GM21447 (cell line): ENCODE measurements at regions not wholly inside any gene's neighbourhood (a gene's known extent, or its start where the extent isn't known, plus 50 kb on each side); places are given as distances from the start of the nearest gene placed in this dataset.
"Not testable (repeated sequence)": the region's sequence is repeated elsewhere in the genome, so short reads cannot be mapped to it uniquely, and the experiment has no call there.

Experiments
- ATAC-seq: cut with Tn5 transposase; IDR thresholded peaks from one replicate; pipeline ENCODE4 v1.9.1; 2021; ENCODE audit not compliant: unreplicated experiment

DNA sequence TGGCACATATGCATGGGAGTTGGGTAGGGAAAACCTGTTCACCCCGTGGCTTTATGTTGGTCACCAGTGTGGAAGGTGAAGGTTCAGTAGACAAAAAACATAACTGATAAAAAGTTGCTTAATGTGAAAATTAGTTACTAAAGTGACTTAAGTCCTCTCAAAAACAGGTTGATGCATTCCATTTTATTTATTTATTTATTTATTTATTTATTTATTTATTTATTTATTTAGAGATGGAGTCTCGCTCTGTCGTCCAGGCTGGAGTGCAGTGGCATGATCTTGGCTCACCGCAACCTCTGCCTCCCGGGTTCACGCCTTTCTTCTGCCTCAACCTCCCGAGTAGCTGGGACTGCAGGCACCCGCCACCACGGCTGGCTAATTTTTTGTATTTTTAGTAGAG, 541.0 kb downstream of the DCDC2C start:
- ATAC-seq, result not testable (repeated sequence)

DNA sequence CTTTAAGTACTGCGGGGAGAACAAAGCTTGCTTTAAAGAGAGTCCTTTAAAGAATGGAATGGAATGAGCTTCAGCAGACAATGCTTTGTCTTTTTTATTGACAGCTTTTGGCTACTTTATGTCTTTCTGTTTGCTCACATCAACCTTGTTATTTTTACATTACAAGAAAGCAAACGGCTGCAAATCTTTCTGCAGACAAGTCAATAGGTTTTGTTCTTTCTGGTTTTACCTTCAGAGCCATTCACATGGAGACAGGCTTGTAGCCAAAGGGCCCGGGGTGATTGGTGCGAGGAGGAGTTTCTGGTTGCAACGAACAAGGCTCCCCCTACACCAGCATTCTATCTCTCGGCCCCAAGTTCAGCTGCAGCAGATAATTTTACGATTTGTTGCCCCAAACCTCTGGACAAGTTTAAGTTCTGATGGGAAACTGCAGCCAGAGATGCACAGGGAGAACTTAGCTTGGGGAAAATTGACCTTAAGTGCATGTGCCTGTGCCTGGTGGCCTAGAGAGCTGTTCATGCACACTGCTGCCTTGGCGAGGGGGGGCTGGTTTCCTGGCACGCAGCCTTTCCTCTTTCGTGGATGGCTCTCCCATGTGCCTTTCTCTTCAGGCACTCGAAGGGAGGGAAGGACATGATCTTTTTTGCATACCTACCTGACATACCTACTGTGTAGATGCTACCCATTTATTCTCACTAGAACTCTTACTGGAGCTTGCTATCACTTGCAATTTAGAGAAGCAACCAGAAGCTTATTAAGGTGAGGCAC, 543.2 kb downstream of the DCDC2C start:
- ATAC-seq, result no peak

DNA sequence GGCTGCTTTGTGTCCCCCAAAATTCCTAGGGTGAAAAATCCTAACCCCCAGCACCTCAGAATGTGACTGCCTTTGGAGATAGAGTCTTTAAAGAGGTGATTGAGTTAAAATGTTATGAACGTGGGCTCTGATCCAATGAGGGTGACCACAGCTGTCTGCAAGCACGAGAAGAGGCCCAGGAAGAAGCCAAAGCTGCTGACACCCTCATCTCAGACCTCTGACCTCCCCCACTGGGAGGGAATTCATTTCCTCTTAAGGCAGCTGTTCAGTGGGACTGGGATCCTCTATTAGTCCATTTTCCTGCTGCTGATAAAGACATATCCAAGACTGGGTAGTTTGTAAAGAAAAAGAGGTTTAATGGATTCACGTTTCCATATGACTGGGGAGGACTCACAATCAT, 544.4 kb downstream of the DCDC2C start:
- ATAC-seq, result no peak

DNA sequence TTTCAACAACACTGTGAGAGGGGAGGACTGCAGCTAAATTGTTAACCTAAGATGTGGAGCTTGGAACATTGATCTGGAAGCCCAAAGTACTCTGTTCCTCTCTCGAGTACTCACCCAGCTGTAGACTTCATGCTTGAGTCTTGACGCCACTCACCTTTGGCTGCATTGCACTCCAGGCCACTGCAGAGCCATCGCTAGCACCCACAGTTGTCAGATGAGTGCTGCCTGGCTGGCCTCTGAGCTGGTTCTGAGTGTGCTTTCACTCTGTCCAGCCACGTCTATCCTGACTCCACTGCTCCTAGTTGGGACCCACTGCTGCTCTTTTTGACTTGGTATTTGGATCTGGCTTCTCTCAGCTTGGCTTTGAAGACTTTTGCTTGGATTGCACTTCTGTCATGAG, 552.1 kb downstream of the DCDC2C start:
- ATAC-seq, result no peak

DNA sequence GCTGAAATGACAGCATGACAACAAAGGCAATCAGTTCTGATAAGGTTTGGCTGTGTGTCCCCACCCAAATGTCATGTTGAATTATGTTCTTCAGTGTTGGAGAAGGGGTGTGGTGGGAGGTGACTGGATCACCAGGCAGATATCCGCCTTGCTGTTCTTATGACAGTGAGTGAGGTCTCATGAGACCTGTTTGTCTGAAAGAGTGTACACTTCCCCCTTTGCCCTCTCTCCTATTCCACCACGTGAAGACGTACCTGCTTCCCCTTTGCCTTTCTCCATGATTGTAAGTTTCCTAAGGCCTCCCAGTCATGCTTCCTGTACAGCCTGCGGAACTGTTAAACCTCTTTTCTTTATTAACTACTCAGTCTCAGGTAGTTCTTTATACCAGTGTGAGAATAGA, 553.0 kb downstream of the DCDC2C start:
- no peak for ATAC-seq

DNA sequence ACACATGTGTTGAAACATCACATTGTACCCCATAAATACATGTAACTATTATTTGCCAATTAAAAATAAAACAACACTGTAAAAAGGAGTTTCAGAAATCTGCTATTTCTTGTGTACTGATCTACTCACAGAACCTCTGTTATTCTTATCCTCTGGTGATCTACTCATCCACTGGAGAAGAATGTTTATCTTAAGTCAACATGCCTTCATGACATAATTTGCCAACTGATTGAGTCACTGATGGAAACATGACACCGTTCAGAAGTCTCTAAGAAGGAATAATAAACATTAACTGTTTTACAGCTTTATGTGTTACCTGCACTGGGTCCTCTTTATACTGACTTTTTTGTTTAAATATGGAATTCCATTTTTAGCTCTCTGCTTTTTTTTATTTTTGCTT, 555.2 kb downstream of the DCDC2C start:
- no peak for ATAC-seq

DNA sequence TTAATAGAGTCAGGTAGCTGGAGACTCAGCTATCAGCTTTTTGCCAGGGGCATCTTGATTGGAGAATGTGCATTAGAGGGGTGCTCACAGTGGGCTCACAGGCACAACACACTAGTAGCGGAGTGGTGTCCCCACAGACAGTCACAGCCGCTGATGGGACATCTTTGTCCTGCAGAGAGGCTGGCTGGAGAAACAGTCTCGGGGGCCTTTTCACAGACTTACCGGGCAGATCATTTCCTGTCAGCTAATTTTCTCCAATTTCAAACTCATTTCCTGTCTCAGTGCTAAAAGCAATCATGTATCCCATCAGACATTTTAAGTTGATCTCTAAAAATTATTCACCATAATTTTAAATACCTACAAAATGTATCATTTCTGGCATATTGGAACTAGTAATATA, 562.6 kb downstream of the DCDC2C start:
- ATAC-seq, result no peak

DNA sequence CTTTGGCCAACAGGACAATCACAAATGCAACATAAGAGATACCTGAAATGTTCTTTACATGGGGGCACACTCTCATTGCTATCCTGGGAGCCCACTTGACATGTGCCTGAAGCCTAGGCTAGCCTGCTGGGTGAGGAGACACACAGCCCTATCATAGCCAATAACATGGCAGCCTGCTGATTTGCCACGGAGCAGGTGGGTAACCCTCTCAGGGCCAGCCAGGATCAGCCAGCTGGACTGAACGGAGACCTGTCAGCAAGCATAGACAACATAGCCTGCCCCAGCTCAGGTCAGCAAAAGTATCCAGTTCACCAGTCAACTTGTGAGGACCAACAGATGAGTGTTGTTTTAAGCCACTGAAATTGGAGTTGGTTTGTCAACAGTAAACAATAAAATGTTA, 566.5 kb downstream of the DCDC2C start:
- no peak for ATAC-seq

DNA sequence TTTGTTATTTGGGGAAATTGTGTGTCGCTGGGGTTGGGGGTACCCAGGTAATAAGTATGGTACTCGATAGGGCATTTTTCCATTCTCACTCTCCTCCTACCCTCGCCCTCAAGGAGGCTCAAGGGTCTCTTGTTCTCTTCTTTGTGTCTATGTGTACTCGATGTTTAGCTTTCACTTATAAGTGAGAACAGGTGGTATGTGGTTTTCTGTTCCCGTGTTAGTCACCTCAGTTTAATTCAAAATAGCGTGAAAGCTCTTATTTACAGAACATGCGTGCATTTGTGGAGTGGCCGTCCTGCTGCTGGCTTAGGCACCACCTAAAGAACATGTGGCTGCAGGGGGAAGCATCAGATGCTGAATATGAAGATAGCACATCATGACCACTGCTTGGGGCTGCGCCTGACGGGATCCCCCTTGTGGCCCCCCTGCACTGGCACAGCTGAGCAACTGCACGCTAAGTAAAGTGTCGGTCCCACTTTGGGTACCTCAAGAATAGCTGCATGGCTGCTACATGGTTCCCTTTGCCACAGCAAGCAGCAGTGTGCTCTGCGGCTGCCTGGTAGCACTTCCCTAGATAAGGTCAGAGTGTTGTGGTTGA, 569.0 kb downstream of the DCDC2C start:
- ATAC-seq, result no peak

DNA sequence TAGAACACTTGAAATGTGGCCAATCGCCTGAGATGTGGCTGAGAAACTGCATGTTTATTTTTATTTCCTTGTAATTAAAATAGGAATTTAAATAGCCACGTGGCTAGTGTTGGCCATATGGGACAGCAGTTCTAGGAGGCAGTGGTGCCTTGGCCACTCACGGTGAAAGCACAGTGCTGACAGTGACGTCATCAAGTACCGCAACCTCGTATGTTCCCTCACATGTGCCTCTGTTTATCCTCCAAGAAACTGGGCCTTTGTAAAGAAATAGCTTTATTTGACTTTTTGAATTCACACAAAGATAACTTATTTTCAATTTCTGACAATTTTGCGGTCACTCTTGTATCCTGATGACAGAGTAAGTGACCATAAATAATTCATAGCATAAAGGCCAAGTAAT, 575.0 kb downstream of the DCDC2C start:
- ATAC-seq, result no peak

DNA sequence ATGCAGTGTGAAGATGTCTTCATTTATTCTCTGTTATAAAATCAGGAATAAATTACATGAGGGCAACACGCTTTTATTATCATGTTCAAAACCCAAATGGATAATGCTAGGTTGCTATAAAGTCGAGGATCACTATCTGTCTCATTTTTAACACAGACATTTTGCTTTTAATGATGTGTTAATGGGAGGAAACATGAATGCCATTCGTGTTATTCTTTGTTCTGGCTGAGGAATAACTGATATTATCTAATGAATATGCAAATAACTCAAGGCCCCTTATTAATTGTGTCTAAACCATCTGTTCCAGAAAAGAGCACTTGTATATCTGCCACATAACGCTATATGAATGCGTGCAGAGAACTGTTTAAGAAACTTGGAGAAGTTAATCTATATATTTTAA, 576.1 kb downstream of the DCDC2C start:
- ATAC-seq, result no peak

DNA sequence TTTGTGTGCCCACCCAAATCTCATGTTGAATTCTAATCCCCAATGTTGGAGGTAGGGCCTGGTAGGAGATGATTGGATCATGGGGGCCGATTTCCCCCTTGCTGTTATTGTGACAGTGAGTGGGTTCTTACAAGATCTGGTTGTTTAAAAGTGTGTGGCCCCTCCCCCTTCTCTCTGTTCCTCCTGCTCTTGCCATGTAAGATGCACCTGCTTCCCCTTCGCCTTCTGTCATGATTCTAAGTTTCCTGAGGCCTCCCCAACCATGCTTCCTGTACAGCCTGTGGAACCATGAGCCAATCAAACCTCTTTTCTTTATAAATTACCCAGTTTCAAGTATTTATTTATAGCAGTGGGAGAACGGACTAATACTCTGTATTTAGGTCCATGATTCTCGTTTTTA, 588.1 kb downstream of the DCDC2C start:
- ATAC-seq, result no peak

DNA sequence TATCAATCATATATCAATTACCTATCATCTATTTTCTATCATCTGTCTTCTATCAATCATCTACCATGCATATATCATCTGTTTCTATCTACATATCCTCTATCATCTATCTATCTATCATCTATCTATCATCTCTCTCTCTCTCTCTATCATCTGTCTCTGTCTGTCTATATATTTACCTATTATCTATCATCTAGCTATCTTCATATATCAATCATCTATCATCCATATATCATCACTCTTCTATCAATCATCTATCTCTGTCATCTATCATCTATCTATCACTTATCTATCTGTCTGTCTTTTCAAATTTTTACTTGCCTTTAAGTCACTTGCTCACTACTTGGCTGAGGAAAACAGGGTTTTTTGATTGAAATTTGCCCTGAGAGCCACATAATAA, 592.3 kb downstream of the DCDC2C start:
- ATAC-seq, result no peak

DNA sequence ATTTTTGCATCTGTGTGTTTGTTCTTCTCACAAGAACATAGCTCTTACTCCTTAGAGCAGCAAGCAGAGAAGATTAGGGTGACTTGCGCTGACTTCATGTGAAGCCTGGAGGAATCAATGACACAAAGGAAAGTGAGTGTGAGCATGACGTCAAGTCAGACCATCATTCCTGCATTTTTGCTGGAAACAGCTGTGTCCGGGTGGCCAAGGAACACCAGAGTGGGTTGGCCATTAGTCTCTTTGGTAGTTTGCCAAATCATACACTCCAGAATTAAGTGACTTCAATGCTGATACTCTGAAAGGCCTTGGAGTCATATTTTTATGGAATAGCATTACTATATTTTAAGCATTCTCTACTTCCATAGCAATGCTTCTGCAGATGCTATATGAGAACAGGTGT, 597.2 kb downstream of the DCDC2C start:
- no peak for ATAC-seq

DNA sequence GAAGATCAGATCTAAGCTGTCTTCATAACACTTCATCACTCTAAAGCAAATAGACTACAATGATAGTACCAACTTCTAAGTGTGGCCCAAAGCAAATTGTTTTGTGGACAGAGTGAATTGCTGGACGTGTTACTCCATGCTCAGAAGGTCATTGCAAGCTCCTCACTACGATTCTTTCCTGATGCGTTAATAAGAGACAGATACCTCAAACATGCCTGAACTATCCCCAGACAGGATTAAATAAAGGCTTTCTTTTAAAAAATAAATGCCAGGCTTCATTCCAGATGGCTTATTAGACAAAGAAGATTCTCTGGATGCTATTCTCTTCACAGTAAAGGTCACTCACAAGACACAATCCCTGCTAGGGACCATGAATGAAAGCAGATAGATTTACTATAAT, 621.2 kb downstream of the DCDC2C start:
- no peak for ATAC-seq

DNA sequence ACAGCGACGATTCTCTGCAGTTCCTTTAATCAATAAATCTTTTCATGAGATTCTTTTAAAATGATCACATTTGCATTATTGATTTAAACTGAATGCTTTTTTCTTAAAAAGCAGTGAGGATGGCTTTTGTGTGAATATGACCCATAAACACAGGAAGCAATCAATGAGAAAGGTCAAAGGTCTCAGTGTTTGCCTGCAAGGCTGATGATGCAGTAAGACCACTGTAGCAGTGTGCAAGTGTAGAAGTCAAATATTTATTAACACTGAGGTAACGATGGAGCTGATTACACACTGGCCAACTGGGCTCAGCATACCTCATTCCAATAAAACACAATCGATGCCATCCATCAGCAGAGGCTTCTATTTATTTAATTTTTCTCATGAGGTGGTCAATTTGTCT, 633.5 kb downstream of the DCDC2C start:
- no peak for ATAC-seq

DNA sequence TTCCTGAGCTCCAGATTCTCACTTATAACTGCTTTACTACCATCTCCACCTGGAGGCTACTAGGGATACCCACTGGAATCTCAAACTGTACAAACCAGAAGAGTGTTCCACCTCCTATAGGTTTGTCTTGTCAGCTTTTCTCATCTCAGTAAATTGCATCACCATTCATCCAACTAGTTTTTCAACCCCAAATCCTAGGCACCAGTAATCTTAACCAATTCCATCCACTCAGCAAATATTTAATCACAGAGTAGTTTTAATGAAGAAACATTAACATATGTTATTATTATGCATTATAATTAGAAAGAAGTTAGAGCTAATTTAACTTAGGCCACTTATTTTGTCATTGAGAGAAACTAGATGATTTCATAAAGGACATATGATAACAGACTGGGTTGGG, 635.0 kb downstream of the DCDC2C start:
- ATAC-seq, result no peak

DNA sequence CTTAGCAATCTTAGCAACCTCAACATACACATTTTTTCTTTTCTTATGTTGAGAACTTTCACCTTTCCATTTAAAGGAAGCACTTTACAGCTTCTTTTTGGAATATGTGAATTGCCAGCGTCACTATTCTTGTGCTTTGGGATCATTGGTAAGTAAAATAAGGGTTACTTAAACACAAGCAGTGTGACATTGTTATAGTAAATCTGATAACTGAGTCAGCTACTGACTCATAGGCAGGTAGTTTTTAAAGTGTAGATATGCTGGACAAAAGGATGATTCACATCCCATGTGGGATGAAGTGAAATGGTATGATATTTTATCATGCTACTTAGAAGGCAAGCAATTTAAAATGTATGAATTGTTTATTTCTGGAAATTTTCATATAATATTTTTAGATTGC, 637.2 kb downstream of the DCDC2C start:
- ATAC-seq, result no peak

DNA sequence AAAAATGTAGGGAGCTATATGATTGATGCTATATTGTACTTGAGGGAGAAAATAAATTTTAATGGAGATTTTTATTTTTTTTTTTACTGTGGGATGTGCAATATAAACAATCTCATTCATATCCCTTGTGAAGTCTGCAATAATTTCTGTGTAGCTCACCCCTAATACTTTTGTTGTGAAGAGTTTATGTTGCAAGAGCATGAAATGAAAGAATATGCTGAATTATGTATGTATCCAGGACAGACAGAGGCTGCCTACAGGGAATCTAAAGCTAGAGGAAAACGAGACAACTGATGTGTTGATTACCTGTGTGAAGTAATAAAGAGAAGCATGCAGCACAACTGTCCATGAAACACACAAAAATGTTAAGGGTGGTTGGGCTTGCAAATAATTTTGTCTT, 643.3 kb downstream of the DCDC2C start:
- ATAC-seq, result no peak

DNA sequence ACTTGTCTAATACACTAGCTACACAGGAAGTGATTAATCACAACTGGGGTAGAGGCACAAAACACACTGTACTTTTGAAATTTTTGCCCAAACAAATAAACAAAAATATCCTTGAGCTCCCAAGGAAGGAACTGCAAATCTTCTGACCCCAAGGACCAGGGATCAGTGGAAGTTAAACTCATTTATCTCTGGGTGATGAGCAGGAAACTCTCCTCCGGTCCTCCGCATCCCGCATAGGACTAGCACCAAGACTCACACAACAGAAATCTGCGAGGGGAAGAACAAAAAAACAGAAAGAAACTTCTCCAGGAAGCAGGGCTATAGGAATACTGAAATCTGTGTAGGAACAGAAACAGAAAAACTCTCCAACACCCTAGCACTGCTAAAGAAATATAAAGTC, 650.3 kb downstream of the DCDC2C start:
- no peak for ATAC-seq

DNA sequence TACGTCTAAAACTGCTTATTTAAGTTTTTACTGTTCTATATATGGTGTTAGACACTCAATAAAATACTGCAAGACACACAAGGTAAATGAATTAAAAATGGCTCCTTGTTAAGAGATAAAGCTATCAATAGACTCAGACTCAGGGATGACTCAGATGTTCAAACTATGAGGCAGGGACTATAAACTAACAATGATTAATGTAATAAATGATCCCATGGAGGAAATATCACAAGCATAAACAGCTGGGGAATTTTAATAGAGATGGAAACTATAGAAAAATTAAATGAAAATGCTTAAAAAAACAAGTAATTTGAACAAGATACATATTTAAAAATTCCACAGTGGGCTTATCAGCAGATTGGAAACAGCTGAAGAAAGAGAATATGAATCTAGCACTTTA, 650.8 kb downstream of the DCDC2C start:
- no peak for ATAC-seq

DNA sequence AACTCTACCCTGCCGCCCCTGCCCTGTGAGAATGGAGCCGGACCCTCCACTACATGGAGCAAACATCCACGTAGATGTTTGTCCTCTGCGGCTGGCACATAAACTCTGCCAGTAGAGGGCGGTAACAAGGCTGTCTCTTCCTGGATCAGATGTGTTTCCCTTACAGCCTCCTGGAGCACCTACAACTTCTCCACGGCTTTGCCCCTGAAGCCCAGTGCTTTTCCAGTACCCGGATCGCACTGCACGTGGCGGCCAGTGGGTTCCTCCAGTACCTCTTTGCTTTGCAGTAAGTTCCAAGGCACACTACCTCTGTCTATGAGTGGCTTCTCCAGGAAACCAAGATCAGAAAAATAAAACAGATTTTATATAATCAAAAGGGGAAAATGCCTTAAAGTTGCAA, 651.3 kb downstream of the DCDC2C start:
- no peak for ATAC-seq

DNA sequence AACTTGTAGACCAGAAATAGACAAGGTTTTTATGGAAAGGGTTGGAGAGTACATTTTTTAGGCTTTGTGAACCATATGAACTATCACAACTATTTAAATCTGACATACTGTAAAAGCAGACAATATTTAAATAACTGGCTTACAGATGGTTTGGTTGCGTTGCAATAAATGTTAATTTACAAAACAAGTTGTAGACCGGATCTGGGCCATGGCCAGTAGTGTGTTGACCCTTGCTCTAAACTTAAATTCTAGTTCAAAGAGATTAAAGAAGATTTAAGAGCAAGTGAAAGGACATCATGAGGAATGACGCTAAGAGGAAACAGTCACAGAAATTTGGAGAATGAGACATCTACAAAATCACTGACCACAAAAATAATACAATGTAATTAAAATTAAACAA, 652.7 kb downstream of the DCDC2C start:
- no peak for ATAC-seq
